ENCODE measurements at regions not wholly inside any gene's neighbourhood (a gene's known extent, or its start where the extent isn't known, plus 50 kb on each side); places are given as distances from the start of the nearest gene placed in this dataset.

DNA sequence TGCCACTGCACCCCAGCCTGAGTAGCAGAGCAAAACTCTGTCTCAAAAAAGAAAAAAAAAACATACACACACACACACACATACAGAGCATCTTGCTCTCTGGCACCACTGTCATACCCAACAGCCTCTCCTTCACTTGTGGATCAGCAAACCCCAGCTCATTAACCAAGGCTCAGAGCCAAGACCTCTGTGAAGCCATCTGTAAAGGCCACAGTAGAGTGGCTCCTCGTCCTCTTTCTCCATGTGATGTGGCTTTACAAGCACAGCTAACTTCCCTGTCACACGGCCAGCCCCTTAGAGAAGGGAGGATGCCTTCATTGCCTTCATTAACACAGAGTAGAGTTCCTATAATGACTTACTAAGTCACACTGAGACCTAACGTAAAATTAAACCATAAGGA is 62.7 kb upstream of the LSM14A start:
- no peaks in the 10 kb centered on the region for H3K36me3 Mint-ChIP-seq (ENCODE audit: insufficient read depth, unreplicated experiment)
- Histone ChIP-seq H3K27me3 (replicated peaks; ENCODE audit: control insufficient read depth, insufficient read depth, low read length) (no peaks in the 10 kb centered on the region), H3K4me3 (ENCODE audit: low read depth, low read length) (no peak overlapping the region), H3K9me3 (no peaks in the 10 kb centered on the region), H3K4me1 (no peaks in the 10 kb centered on the region), H3K36me3 (ENCODE audit: control insufficient read depth, insufficient read depth, low read length) (no peaks in the 10 kb centered on the region)
- no peaks in the 10 kb centered on the region for H3K9me3 Mint-ChIP-seq (ENCODE audit: unreplicated experiment)
- no peak for TF ChIP-seq CTCF (IDR thresholded peaks at IDR 0.05; ENCODE audit: insufficient read depth in 1 of 2, low read depth in 1 of 2, low read length in 1 of 2, severe bottlenecking in 1 of 2, unreplicated experiment in 1 of 2)
- no peak overlapping the region for H3K27ac Mint-ChIP-seq (ENCODE audit: unreplicated experiment)
- POLR2A ChIA-PET, result no interaction called here
- CTCF ChIA-PET, result interaction anchor here (1.3 kb wide), 1 partner anchor 10 kb away, joined by 3 read pairs; no protein-coding TSS in a partner anchor
- peaks cover 11% of the 10 kb centered on the region for H3K27me3 Mint-ChIP-seq (ENCODE audit: insufficient read depth, unreplicated experiment)
- no peak overlapping the region for H3K4me3 Mint-ChIP-seq (ENCODE audit: unreplicated experiment)
- H3K4me1 Mint-ChIP-seq (ENCODE audit: low read depth, unreplicated experiment), result no peaks in the 10 kb centered on the region
- BruUV-seq (replicated peaks), result no TSS peak
- no peak for DNase-seq
- intact Hi-C loops (cut with micrococcal nuclease; ENCODE audit: unreplicated experiment), result no loop called here

- no peaks in the 10 kb centered on the region for H3K27me3 ChIP-seq (replicated peaks; ENCODE audit: control insufficient read depth, insufficient read depth, low read length)
- H3K4me3 ChIP-seq (ENCODE audit: low read depth, low read length), result no peak overlapping the region
- H3K36me3 ChIP-seq (ENCODE audit: control insufficient read depth, insufficient read depth, low read length), result no peaks in the 10 kb centered on the region
- Mint-ChIP-seq H3K27ac (ENCODE audit: unreplicated experiment) (no peak overlapping the region), H3K9me3 (ENCODE audit: unreplicated experiment) (no peaks in the 10 kb centered on the region), H3K36me3 (ENCODE audit: insufficient read depth, unreplicated experiment) (no peaks in the 10 kb centered on the region), H3K27me3 (ENCODE audit: insufficient read depth, unreplicated experiment) (peaks cover 15% of the 10 kb centered on the region), H3K4me3 (ENCODE audit: unreplicated experiment) (no peak overlapping the region), H3K4me1 (ENCODE audit: low read depth, unreplicated experiment) (no peaks in the 10 kb centered on the region)
- ChIA-PET POLR2A (no interaction called here), CTCF (interaction anchor here (3.5 kb wide), 1 partner anchor 27 kb away, joined by 16 read pairs; no protein-coding TSS in a partner anchor)
- no TSS peak for BruUV-seq (replicated peaks)
- H3K4me1 ChIP-seq, result no peaks in the 10 kb centered on the region
- no peak for TF ChIP-seq CTCF (IDR thresholded peaks at IDR 0.05; ENCODE audit: insufficient read depth in 1 of 2, low read depth in 1 of 2, low read length in 1 of 2, severe bottlenecking in 1 of 2, unreplicated experiment in 1 of 2)
- no peak for DNase-seq
- no peaks in the 10 kb centered on the region for H3K9me3 ChIP-seq
- intact Hi-C loops (cut with micrococcal nuclease; ENCODE audit: unreplicated experiment), result no loop called here
Measured at GRCh38 chr19:34118879-34119748, 53.2 kb upstream of the LSM14A start.

- Mint-ChIP-seq H3K4me1 (ENCODE audit: low read depth, unreplicated experiment) (no peaks in the 10 kb centered on the region), H3K4me3 (ENCODE audit: unreplicated experiment) (no peak overlapping the region), H3K9me3 (ENCODE audit: unreplicated experiment) (no peaks in the 10 kb centered on the region), H3K27me3 (ENCODE audit: insufficient read depth, unreplicated experiment) (peaks cover 15% of the 10 kb centered on the region), H3K36me3 (ENCODE audit: insufficient read depth, unreplicated experiment) (no peaks in the 10 kb centered on the region), H3K27ac (ENCODE audit: unreplicated experiment) (no peak overlapping the region)
- no peaks in the 10 kb centered on the region for H3K36me3 ChIP-seq (ENCODE audit: control insufficient read depth, insufficient read depth, low read length)
- CTCF ChIA-PET, result interaction anchor here (0.6 to 3.5 kb wide), 2 partner anchors 20 to 26 kb away, joined by 3 to 16 read pairs; no protein-coding TSS in a partner anchor
- TF ChIP-seq CTCF (IDR thresholded peaks at IDR 0.05; ENCODE audit: insufficient read depth in 1 of 2, low read depth in 1 of 2, low read length in 1 of 2, severe bottlenecking in 1 of 2, unreplicated experiment in 1 of 2), result no peak
- no peak for DNase-seq
- no peaks in the 10 kb centered on the region for H3K9me3 ChIP-seq
- H3K4me3 ChIP-seq (ENCODE audit: low read depth, low read length), result no peak overlapping the region
- intact Hi-C loops (cut with micrococcal nuclease; ENCODE audit: unreplicated experiment), result no loop called here
- POLR2A ChIA-PET, result no interaction called here
- no TSS peak for BruUV-seq (replicated peaks)
- no peaks in the 10 kb centered on the region for H3K27me3 ChIP-seq (replicated peaks; ENCODE audit: control insufficient read depth, insufficient read depth, low read length)
- no peaks in the 10 kb centered on the region for H3K4me1 ChIP-seq
Measured at GRCh38 chr19:34120141-34120540, 52.2 kb upstream of the LSM14A start.

Data from Caco-2 (cell line).